GM21528 (cell line): ENCODE measurements at regions not wholly inside any gene's neighbourhood (a gene's known extent, or its start where the extent isn't known, plus 50 kb on each side); places are given as distances from the start of the nearest gene placed in this dataset.

Source experiments
- ATAC-seq: cut with Tn5 transposase; IDR thresholded peaks from one replicate; pipeline ENCODE4 v1.9.1; 2021; ENCODE audit warnings: mild to moderate bottlenecking, moderate library complexity; ENCODE audit not compliant: unreplicated experiment, low FRiP score

DNA sequence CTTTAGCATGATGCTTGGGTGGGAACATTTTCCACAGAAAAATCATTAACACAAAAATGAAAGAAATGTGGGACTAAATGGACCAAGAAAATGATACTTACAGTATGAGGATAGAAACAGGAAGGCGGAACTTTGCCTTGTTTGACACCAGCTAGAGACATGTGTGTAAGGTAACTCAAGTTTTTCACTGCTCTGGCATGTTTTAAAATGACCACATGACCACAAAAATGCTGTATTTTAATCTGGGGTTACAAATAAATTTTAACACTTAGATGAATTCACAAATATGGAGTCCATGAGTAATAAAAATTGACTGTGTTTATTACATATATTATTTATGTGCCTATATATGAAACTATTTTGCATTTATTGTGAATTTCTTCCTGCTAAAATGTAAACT, 100.9 kb upstream of the PHYHIPL start:
- ATAC-seq: no peak

DNA sequence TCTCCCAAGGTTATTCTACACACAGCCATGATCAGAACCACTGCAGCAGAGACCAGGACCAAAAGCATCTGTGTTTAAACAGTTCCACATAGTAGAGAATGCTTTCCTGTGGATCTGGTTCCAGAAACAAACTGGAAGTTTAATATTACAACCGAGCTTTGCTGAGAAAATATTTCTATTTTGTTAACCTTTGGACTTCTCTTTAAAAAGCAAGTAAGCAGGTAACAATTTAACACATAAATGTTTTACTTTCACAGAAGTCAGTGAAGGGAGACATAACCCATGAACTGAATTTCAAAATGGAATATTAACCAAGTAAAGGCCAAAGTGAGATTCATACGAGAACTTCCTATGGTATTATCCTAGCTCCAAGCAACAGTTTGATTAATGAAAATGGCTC, 98.6 kb upstream of the PHYHIPL start:
- no peak for ATAC-seq

DNA sequence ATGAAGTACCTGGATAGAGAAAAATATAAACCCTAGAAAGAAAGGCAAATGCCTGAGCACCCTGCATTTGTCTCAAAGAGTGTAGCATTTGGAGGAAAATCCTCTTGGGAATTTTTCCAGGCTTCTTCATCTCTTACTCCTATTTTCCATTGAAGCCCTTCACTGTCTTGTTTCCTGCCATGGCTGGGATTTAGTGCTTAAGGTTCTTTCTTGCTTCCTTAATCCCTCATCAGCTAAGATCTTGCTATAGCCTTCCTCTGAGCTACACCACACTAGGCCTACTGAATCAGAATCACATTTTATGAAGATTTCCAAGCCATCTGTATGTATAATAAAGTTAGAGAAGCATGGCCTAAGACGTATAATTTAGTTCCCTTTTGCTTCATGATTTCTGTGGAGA, 97.5 kb upstream of the PHYHIPL start:
- ATAC-seq: no peak

DNA sequence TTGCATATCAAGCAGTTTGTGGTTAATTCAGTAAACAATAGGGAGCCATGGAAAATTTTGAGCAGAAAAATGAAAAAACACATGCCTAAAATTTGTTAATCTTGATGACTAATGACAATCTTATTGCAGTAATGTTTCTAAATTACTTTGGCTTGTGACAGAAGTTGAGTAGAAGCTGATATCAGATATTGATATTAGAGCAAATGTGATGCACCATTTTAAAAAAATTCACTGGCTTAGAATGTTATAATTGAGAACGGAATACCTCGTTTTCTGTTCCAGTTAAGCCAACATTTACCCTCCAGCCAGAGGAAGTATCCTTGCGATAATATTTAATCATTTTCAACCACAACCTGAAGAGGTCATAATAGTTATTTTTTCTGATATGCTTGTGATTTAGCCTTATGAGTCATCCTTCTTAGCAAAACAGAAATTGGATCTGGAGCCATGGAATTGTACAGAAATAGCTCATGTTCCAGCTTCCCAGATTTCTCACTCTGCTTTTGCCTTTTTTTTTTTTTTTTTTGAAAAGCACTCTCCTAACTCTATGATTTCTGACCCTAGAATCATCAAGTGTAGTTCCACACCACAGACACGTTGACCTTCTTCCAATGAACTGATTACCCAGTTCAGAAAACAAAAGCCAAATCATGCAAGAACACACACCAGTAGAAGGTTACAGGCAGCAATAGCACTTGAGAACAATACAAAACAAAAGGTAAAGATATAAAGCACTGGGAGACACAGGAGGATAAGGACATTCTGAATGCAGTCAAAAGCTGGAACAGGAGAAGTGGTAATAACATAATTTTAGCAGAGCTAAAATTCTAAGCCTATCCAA, 96.8 kb upstream of the PHYHIPL start:
- ATAC-seq: no peak

DNA sequence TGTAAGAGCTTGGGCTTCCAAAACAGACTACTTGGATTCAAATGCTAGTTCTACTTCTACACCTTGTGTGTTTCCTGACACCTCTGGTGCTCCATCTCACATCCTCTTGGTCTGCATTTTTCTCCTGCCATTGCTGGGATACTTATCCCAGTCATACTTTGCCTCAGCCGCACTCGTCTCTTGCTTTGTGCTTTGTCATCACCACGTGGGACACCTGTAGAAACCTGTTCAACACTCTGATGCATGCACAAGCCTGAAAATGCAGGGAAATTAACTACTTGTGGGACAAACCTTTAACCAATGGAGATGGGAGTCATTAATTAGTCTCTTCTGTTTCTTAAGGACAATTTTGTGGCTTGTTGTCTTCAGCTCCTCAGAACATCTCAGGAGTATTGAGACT, 94.2 kb upstream of the PHYHIPL start:
- ATAC-seq: no peak

DNA sequence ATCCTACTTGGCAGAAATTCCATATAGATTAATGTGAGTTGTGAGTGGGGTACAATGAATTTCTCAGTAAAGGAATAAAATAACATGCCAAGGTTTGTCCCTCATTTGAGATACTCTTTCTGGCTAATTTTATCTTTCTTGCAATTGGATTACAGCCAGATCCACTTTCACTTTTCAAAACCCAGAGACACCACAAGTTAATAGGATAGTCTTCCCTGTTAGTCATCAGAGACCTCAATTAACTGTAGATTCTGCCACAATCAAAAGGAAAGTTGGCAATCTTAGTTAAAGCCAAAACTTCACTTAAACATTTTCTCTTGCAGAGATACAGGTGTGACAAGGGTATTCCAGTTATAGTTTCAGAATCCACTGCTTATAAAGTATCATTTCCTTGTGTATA, 91.4 kb upstream of the PHYHIPL start:
- ATAC-seq: no peak

DNA sequence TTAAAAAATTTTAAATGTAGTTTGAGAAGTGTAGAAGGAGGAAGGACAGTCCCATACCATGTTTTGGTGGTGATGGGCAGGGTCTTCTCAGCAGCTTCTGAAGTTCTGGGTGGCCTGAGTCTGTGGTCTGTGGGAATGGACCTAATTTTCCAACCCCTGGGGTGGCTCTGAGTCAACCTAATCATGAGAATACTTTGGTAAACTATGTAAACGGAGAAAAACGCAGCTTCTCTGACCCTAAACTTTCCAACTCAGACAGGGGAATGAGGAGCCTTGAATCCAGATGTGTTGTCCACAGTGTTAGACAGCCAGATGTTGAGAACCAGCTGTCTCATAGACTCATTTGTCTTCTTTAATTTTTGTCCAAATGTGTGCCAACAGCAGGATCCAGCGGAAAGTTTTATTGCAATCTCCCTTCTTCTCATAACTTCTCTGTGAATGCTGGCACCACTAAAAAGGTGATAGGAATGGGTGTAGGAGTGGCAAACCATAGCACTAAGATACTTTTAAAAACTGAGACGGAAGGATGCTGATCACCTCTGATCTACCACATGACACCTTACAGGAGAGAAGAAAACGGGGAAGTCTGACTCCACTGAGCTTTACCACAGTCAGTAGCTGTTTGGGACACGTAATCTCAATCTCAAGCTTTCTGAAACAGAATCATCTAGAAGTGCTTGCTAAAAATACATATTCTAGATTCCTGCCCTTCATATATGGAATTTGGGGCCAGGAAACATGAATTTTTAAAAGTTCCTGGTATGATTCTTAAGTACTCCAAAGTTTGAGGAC, 90.5 kb upstream of the PHYHIPL start:
- no peak for ATAC-seq

DNA sequence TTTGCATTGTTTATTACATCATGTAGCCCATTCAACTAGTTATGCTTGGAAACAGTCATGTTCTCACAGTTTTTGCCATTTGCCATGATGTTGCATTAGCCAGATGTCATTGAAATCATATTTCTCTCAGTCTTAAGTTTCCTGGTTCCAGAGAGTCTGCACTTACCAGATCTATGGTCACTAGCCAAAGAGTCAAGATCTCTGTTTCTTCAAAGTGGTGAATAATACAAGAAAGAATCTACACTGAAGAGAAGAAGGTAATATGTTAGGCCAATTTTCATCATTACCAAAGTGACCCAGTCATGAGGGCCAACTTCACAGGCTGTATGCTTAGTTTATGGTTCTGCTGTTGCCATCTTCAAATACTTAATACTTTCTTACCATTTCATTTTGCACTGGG, 89.0 kb upstream of the PHYHIPL start:
- no peak for ATAC-seq

DNA sequence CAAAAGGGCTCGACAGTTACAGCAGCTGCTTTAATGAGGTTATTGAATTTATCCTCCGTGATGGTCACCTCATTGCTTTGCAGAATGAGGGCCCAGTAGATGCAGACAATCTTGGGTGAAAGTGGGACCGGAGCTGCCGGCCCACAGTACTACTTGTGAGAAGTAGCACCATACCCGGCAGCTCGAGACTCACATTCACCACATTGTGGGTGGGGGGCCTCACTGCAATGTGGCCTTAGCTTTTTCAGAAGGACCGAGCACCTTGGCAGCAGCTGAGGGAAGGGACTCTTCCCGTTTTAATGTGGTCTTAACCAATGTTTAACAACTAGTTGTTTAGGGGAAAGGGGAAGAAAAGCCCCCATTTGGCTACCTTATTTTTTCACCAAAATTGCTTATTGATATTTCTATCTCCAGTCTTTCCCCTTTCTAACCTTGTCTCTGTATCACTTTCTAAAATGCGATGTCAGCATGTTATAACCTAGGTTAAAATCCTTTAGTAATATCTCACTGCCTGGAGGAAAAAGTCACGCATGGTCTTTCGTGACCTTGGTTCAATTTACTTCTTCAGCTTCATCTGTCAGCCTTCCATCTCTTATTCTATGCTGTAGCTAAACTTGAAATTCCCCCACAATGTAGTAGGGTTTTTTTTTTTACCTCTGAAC, 87.4 kb upstream of the PHYHIPL start:
- ATAC-seq: no peak

DNA sequence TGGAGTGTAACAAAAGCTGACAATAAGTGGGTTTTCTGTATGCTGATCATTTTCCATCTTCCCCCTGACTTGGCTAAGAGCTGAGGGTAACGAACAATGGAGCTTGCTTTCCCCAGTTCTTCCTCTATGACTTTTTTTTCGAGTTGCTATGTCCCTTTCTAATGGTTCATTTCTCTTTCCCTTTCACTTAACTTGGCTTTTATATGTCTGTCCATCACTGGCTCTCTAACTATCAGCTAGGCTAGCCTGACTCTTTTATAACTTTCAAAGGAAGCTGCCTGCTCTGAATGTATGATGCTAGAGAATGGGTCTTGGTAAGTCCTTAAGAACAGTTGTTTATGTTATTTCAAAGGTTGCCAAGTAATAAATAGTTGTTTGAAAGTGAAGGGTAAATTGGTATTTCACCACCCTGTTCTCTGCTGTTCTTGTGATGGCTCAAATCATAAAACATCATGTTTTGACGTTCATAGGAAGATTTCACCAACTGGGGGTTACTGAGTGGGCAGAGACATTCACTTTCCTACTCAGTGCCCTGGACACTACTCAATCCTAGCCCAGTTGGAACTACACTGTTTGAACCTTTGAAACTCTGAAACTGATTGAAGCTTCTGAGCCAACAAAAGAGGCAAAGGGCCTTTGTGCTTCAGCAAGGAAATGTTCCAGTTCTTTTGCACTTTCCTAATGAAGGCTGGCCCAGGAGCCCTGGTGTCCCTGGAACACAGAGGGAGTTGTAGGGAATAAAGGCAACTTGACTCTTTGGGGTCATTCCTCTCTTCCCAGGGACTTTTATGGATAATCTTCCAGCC, 85.4 kb upstream of the PHYHIPL start:
- no peak for ATAC-seq

DNA sequence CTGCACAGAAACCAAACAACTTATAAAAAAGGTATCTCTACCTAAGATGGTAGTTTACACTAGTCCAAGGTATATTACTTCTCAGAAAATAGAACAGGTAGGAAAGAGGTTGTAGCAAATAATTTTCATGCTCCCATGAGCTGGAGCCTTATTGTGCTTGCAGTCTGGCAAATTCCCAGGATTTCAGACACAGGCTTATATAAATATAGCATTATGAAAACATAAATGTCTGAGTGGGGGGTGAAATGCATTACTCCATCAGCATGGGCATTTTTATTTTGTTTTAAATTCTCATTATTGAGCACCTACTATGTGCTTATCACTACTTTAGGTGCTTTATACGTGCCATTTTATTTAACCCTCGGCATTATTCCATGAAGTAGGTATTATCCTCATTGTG, 83.0 kb upstream of the PHYHIPL start:
- ATAC-seq: no peak

DNA sequence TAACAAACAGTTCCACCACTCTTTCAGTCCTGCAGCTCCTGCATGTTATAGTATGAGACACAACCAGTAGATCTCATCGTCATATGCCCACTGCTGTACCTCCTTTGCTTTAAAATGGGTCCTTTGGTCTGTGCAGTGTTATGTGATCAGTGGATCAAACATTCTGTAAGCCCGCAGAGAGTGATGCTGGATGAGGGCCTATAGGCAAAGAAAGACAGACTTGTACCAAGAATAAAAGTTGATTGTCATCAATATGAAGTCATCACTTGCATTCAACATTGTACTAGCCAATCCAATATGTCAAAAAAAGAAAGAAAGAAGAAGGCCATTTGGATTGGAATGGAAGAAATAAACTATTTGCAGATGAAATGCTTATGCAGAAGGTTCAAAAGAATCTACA, 79.8 kb upstream of the PHYHIPL start:
- ATAC-seq: no peak

DNA sequence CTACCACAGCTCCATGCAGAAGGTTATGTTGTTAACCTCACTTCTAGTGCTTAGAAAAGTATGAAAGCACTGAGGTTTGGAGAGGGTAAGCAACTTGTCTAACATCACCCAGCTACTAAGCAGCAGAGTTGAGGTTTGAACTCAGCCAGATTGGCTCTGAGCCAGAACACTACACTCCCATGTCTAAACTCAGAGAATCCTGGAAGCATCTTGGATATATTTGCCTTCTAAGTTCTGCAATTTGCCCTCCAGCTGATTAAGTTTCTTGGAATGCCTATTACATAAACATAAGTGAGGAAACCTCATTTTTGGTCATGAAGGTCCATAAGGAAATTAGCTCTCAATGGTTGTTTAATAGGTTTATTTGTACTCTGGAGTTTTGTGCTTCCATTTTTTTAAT, 78.1 kb upstream of the PHYHIPL start:
- ATAC-seq: no peak

DNA sequence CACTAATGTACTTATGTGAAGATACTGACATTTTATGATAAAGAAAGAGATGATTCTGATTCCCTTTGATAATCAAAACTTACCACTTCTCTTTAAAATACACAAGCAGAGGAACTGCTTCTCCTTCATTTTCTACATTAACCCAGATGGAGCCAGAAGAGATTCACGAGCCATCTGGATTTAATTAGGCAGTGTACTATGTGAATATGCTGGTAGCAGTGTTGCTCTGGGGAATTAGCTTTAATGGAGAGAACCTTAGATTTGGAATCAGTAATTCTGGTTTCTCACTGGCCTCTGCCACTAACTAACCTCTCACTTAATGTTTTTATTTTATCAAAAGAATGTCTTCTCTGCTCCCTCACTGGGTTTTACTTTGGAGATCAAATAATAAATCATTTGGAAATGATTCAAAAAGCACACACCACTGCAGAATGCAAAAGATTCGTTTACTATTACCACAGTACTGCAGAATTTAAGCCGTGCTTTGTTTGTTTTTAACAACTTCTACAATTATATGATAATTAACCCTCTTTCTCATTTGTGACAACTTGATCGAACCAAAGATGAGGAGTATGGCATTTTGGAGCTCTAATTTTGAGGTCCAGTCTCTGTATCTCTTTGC, 77.5 kb upstream of the PHYHIPL start:
- no peak for ATAC-seq

DNA sequence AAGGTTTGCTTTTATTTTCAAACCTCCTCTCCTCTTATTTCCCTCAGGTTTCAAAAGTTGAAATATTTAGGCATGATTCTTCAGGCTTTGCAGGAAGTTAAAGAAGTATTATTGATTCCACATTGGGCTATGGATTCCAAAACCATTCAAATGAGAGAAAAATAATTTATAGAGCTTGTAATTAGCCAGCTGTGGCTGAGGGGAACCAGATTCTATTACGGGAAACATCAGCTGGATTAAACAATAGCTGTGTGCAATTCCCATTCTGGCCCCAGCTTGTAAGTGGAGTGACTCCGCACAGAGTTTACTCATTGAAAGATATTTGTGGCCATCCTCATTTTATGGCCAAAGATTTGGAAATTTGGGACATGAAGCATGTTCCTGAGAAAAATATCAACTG, 77.0 kb upstream of the PHYHIPL start:
- no peak for ATAC-seq

DNA sequence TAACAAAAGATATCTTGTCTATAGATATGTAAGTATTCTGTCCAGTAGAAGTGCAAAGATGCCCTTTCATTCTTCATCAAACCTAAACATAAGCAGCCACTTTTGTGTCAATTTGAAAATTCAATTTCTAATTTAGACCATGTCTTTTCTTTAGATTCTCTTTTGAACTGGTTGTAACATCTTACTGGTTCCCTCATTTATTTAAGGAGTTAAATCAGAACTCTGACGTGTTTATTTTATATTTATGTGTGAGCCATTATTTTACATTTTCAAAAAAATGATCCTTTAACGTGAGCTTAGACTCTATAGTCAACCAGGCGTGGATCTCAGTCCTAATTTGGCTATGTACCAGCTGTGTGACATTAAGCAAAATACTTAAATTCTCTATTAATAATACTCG, 74.0 kb upstream of the PHYHIPL start:
- ATAC-seq: no peak

DNA sequence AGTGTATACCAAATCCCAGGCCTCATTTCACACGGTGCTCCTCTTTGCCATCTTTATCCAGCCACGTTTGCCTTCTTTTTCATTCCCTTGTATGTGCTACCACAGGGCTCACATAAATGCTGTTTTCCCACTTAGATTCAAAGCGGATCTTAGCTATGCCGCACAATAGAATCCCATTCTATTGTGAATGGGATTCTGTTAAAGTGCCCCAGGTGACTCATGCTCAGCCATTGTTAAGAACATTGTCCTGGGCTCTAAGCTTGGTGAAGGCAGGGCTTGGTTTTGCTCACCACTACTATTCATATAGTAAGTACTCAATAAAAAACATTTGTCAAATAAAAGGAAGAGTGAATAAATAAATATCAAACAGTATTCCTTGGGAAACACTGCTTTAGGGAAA, 72.3 kb upstream of the PHYHIPL start:
- no peak for ATAC-seq

DNA sequence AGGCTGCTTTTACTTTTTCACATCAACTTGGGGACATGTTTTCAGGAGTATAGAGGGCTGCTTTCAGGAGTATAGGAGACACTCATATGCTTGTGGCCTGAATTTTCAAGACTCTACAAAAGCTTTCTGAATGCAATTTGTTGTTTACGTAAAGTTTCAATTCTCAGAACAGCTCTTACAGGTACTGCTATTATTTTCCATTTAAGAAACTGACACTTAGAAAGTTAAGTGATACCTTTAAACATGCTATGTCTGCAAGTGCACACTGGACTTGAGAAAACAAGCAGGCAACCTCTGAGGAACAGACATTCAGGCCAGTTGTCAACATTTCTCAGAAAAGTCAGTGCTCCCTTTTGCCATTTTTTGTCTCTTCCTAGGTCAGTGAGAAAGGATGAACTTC, 70.0 kb upstream of the PHYHIPL start:
- no peak for ATAC-seq

DNA sequence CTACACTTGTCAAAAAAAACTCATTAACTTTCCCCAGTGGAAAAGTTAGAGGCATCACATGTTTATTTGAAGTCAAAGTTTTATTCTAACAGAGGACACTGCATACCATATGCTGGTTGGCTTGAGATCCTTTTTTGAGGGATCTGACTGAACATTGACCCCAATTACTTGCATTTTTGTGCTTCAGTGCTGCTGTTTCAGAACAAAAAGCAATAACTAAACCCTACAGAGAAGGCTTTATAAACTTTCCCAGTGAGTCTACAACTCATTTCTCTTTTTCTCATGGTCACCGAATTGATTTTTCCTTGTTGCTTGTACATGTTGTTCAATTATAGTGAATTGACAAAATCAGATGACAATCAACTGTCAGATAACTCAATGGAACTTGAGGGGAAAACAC, 69.3 kb upstream of the PHYHIPL start:
- ATAC-seq: no peak

DNA sequence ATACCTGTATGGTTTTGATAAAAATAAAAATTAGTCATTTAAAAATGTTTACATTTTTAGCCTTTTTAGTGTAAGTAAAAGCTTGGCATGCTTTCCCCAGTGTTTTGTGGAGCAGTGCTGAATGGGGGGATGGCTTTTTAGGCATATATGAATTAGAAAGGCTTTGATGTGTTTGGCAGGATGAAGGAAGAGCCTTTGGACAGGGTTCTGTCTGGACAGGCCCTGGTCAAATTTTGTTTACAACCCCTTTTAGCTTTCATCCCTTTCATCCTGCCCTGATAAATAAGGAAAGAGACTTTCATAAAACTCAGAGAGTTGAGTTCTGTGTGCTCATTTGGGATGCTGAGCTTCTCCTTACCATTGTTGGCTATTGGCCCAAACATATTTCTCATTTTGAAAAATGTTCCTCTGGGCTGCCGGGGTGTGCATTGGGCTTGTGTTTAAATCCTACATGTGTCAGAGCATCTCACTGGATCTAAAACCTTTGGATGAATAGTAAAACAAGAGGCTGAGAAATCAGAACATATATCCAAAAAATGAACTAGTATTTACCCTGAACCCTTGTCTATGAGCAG, 68.1 kb upstream of the PHYHIPL start:
- ATAC-seq: no peak
